HAP-1 (cell line): ENCODE measurements at regions not wholly inside any gene's neighbourhood (a gene's known extent, or its start where the extent isn't known, plus 50 kb on each side); places are given as distances from the start of the nearest gene placed in this dataset.
A peak's percentile ranks its signal among the peaks of the same experiment; 100 is the strongest.
"Not testable (repeated sequence)": the region's sequence is repeated elsewhere in the genome, so short reads cannot be mapped to it uniquely, and the experiment has no call there.

Experiments used
- DNase-seq, 2 experiments: peaks; one replicate each; pipeline ENCODE4 v3.0.0-alpha.2; 2016 to 2020; ENCODE audit warnings: low spot score in 2 of 2
- H3K27me3 ChIP-seq: fragments of 250-450 bp; sonication (Bioruptor Pico); 2 replicates; pipeline ENCODE4 v1.5.1; 2020; ENCODE audit warnings: low read depth, mild to moderate bottlenecking, moderate library complexity
- H3K36me3 ChIP-seq: fragments of 250-450 bp; sonication (Bioruptor Pico); replicated peaks from 2 replicates; pipeline ENCODE4 v1.5.1; 2020; ENCODE audit warnings: mild to moderate bottlenecking
- H3K4me1 ChIP-seq: fragments of 250-450 bp; sonication (Bioruptor Pico); 2 replicates; pipeline ENCODE4 v1.5.1; 2020; ENCODE audit warnings: mild to moderate bottlenecking
- H3K4me3 ChIP-seq: fragments of 250-450 bp; sonication (Bioruptor Pico); 2 replicates; pipeline ENCODE4 v1.5.1; 2020; ENCODE audit warnings: mild to moderate bottlenecking, moderate library complexity
- H3K9me3 ChIP-seq: fragments of 250-450 bp; sonication (Bioruptor Pico); 2 replicates; pipeline ENCODE4 v1.5.1; 2020; ENCODE audit warnings: mild to moderate bottlenecking, moderate library complexity
- in situ Hi-C: fragments of 300-500 bp; cut with MboI; formaldehyde crosslinking; loops from 3 replicates; pipeline ENCODE4 v1.14.3; 2020; ENCODE audit warnings: low sequenced_read_pairs, inconsistent platforms, mixed read lengths

GRCh38 chr18:59990121-59990823 is 90.5 kb downstream of the PMAIP1 start:
- Histone ChIP-seq H3K27me3 (0 out of 2 replicates have a peak, but pooled peaks cover 4% of the 10 kb centered on the region), H3K4me3 (no peak overlapping the region), H3K36me3 (no peaks in the 10 kb centered on the region), H3K4me1 (no peaks in the 10 kb centered on the region), H3K9me3 (no peaks in the 10 kb centered on the region)
- in situ Hi-C loops, result loop anchor here (10.0 to 25.0 kb wide), 2 partner anchors 422 to 565 kb away; no protein-coding TSS in a partner anchor
- DNase-seq, result no peak

- H3K36me3 ChIP-seq, result no peaks in the 10 kb centered on the region
- in situ Hi-C loops, result loop anchor here (25.0 kb wide), 1 partner anchor 424 kb away; no protein-coding TSS in a partner anchor
- peak; percentile 48 to 50 for DNase-seq
Measured at GRCh38 chr18:59988098-59988706, 88.4 kb downstream of the PMAIP1 start.

GRCh38 chr18:59987102-59987501 is 87.3 kb downstream of the PMAIP1 start:
- Histone ChIP-seq H3K4me3 (no peak overlapping the region), H3K9me3 (no peaks in the 10 kb centered on the region), H3K36me3 (no peaks in the 10 kb centered on the region), H3K4me1 (no peaks in the 10 kb centered on the region), H3K27me3 (0 out of 2 replicates have a peak, but pooled peaks cover 4% of the 10 kb centered on the region)
- in situ Hi-C loops, result loop anchor here (25.0 kb wide), 1 partner anchor 425 kb away; no protein-coding TSS in a partner anchor
- no peak for DNase-seq

More at GRCh38 chr18:59988098-59988706, 88.4 kb downstream of the PMAIP1 start:
- no peaks in the 10 kb centered on the region for H3K4me1 ChIP-seq
- H3K27me3 ChIP-seq, result 0 out of 2 replicates have a peak, but pooled peaks cover 4% of the 10 kb centered on the region
- H3K9me3 ChIP-seq, result no peaks in the 10 kb centered on the region
- H3K4me3 ChIP-seq, result no peak overlapping the region

- DNase-seq, result no peak
- no peaks in the 10 kb centered on the region for H3K4me1 ChIP-seq
- no peaks in the 10 kb centered on the region for H3K36me3 ChIP-seq
- in situ Hi-C loops, result loop anchor here (25.0 kb wide), 1 partner anchor 426 kb away; no protein-coding TSS in a partner anchor
- H3K27me3 ChIP-seq, result 0 out of 2 replicates have a peak, but pooled peaks cover 4% of the 10 kb centered on the region
- no peak overlapping the region for H3K4me3 ChIP-seq
- no peaks in the 10 kb centered on the region for H3K9me3 ChIP-seq
Measured at GRCh38 chr18:59986139-59986538, 86.3 kb downstream of the PMAIP1 start.

GRCh38 chr18:59985289-59985688 is 85.5 kb downstream of the PMAIP1 start:
- H3K9me3 ChIP-seq, result no peaks in the 10 kb centered on the region
- H3K4me3 ChIP-seq, result no peak overlapping the region
- in situ Hi-C loops, result loop anchor here (25.0 kb wide), 1 partner anchor 427 kb away; no protein-coding TSS in a partner anchor
- DNase-seq, result no peak
- H3K27me3 ChIP-seq, result 0 out of 2 replicates have a peak, but pooled peaks cover 4% of the 10 kb centered on the region
- H3K36me3 ChIP-seq, result no peaks in the 10 kb centered on the region
- H3K4me1 ChIP-seq, result no peaks in the 10 kb centered on the region

GRCh38 chr18:59983506-59983905 is 83.7 kb downstream of the PMAIP1 start:
- in situ Hi-C loops, result loop anchor here (25.0 kb wide), 1 partner anchor 429 kb away; no protein-coding TSS in a partner anchor
- no peaks in the 10 kb centered on the region for H3K36me3 ChIP-seq
- no peaks in the 10 kb centered on the region for H3K9me3 ChIP-seq
- no peaks in the 10 kb centered on the region for H3K4me1 ChIP-seq
- H3K27me3 ChIP-seq, result no peaks in the 10 kb centered on the region
- DNase-seq, result no peak
- no peak overlapping the region for H3K4me3 ChIP-seq

GRCh38 chr18:59980188-59980637 is 80.4 kb downstream of the PMAIP1 start:
- no peaks in the 10 kb centered on the region for H3K36me3 ChIP-seq
- no peak for DNase-seq
- in situ Hi-C loops, result loop anchor here (25.0 kb wide), 1 partner anchor 432 kb away; no protein-coding TSS in a partner anchor

GRCh38 chr18:59971871-59972428 is 72.2 kb downstream of the PMAIP1 start:
- Histone ChIP-seq H3K36me3 (no peaks in the 10 kb centered on the region), H3K4me3 (no peak overlapping the region), H3K4me1 (no peaks in the 10 kb centered on the region), H3K9me3 (no peaks in the 10 kb centered on the region), H3K27me3 (no peaks in the 10 kb centered on the region)
- no peak for DNase-seq
- in situ Hi-C loops, result no loop called here

More at GRCh38 chr18:59980188-59980637, 80.4 kb downstream of the PMAIP1 start:
- Histone ChIP-seq H3K27me3 (no peaks in the 10 kb centered on the region), H3K9me3 (no peaks in the 10 kb centered on the region), H3K4me1 (no peaks in the 10 kb centered on the region), H3K4me3 (no peak overlapping the region)

- DNase-seq, H3K4me3 ChIP-seq, in situ Hi-C loops, H3K9me3 ChIP-seq, H3K4me1 ChIP-seq, H3K36me3 ChIP-seq, H3K27me3 ChIP-seq: not testable (repeated sequence)
Measured at GRCh38 chr18:59971144-59971543, 71.3 kb downstream of the PMAIP1 start.

GRCh38 chr18:59969477-59970028 is 69.8 kb downstream of the PMAIP1 start:
- DNase-seq, in situ Hi-C loops, H3K4me3 ChIP-seq, H3K9me3 ChIP-seq, H3K4me1 ChIP-seq, H3K36me3 ChIP-seq, H3K27me3 ChIP-seq: not testable (repeated sequence)

GRCh38 chr18:59968583-59968982 is 68.8 kb downstream of the PMAIP1 start:
- H3K36me3 ChIP-seq, result no peaks in the 10 kb centered on the region
- H3K27me3 ChIP-seq, result no peaks in the 10 kb centered on the region
- H3K4me1 ChIP-seq, result no peaks in the 10 kb centered on the region
- DNase-seq, result no peak
- in situ Hi-C loops, result no loop called here
- H3K4me3 ChIP-seq, result no peak overlapping the region
- H3K9me3 ChIP-seq, result no peaks in the 10 kb centered on the region

- no peak for DNase-seq
- Histone ChIP-seq H3K4me1 (no peaks in the 10 kb centered on the region), H3K27me3 (no peaks in the 10 kb centered on the region), H3K36me3 (no peaks in the 10 kb centered on the region), H3K4me3 (no peak overlapping the region), H3K9me3 (no peaks in the 10 kb centered on the region)
- in situ Hi-C loops, result no loop called here
Measured at GRCh38 chr18:59967878-59968277, 68.1 kb downstream of the PMAIP1 start.

GRCh38 chr18:59966913-59967312 is 67.1 kb downstream of the PMAIP1 start:
- no peaks in the 10 kb centered on the region for H3K4me1 ChIP-seq
- no peak for DNase-seq
- H3K9me3 ChIP-seq, result no peaks in the 10 kb centered on the region
- in situ Hi-C loops, result no loop called here
- no peak overlapping the region for H3K4me3 ChIP-seq
- H3K36me3 ChIP-seq, result no peaks in the 10 kb centered on the region
- no peaks in the 10 kb centered on the region for H3K27me3 ChIP-seq
